GM19043 (cell line): ENCODE measurements at regions not wholly inside any gene's neighbourhood (a gene's known extent, or its start where the extent isn't known, plus 50 kb on each side); places are given as distances from the start of the nearest gene placed in this dataset.

Experiments used
- ATAC-seq: cut with Tn5 transposase; IDR thresholded peaks from one replicate; pipeline ENCODE4 v1.9.1; 2021; ENCODE audit warnings: low read depth; ENCODE audit not compliant: unreplicated experiment

DNA sequence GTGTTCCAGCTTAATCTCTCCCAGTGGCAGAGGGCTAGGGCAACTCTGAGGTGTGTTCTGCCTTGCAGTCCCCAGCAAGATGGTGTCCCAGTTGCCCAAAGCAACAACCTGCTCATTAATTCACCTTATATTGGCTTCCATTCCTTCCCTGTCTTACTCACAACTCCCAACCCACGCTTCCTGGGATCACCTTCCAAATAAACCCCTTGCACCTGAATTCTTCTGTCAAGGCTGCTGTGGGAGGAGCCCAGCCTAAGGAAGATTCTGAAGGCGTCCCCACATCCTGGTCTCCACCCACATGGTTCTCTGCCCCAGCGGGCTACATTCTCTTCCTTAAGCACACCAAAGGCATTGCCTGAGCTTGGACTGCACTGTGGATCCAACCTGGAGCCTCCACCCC lies 116.6 kb upstream of the MAFB start:
- ATAC-seq = no peak

DNA sequence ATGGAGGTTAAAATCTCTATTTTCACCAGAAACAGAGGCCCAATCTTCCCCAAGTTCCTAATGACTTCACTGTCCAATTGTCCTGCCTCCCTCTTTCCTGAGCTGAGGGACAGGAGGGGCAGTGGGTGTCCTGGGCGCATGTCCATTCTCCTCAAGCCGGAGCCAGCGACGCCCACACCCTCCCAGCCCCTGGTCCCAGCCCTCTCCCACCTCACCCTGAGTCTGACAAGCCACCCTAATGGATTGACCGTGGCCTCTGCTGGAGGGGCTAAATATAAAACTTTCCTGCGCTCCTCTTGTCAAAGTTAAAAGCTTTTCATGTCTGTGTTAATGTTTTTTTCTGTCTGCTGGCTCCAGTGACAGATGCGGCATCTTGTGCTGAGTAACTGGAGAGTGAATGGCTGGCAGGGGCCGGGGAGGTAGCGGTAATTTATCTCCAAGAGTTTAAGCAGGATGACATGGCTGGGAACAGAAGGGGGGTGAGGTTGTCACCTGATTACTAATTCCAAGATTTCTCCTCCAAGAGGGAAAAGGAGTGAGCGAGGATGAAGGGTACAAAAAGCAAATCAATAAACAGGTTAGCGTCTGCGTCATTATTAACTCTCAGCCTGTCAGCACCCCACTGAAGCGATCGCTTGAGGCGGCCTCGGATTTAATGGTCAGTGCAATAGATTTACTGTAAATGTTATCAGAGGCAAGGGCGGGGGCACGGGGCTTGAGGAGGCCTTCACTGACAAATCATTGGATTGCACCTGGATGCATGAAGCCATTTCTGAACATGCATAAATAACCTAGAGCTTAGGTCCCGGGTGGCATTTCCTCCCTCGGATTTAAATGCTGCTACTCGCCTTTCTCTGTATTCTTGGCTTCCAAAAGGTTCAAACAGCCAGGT lies 118.1 kb upstream of the MAFB start:
- no peak for ATAC-seq

DNA sequence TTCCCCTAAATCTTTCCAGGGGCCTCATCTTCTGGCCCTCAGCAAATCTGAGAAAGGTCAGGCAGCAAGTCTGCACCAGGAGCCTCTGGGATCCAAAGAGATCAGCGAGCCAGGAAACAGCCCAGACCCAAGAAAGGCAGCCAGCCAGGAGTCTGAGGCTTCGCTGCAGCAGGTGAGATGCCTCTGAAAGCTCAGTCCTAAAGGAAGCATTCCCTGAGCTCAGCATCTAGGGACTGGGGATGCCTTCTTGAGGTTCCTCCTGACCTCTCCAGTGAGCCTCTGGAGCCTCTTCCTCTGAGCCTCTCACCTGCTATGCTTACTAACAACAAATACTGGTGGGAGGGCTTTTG lies 118.8 kb upstream of the MAFB start:
- no peak for ATAC-seq

DNA sequence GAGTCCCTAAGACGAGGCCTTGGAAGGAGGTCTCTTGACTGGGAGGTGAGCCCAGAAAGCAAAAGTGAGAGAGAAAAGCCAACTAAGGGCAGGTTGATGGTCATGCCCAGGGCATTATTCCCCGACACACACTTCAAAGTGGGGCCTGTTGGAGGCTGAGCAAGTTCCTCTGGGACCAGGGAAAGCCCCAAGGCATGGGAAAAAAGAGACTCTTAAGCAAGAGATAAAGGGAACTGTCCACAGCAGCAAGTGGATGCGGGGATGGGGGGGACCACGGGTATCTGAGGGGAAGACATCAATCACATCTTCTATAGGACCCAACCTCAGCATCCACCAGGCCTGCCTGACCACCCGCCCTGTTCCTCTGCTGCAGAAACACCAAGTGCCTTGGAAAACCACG lies 119.9 kb upstream of the MAFB start:
- no peak for ATAC-seq

DNA sequence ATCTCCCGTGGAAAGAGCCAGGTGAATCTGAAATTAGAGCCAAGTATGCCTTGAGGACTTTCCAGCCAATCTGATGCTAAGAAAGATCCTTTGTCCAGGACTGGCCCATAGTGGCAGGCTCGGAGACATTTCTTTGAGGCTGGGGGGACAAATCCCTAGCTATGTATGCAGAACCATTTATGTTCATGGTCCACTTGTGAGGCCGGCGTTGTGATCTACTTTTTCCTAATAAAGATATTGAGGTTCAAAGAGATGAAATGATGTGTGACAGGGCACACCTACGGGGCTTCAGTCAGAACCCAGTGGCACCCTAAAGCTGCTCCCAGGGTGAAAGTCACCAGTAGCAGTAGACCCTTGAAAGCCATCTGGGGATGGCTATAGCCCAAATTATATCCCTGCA lies 120.3 kb upstream of the MAFB start:
- no peak for ATAC-seq

DNA sequence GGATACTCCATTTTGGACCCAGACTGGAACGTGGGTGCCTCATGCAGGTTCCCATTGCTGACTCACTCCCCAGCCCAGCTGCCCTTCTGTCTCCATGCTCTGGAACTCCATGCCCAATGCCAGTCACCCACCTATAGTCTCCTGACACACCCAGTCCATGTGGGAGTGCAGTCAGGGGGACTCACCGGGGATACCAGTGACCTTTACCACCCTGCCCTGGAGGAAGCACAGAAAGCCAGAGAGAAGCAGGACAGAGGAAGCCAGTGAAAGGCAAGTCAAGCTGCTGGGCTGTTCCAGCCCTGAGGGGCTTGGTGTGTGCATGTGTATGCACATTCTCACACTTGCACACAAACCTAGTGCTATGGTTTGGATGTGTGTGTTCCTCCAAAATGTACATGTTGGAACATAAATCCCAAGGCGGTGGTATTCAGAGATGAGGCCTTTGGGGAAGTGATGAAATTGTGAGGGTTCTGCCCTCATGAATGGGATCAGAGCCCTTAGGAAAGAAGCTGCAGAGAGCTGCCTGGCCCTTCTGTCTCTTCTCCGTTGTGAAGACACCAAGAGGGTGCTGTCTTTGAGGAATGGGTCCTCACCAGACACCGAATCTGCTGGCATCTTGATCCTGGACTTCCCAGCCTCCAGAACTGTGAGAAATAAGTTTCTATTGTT lies 121.4 kb upstream of the MAFB start:
- no peak for ATAC-seq

DNA sequence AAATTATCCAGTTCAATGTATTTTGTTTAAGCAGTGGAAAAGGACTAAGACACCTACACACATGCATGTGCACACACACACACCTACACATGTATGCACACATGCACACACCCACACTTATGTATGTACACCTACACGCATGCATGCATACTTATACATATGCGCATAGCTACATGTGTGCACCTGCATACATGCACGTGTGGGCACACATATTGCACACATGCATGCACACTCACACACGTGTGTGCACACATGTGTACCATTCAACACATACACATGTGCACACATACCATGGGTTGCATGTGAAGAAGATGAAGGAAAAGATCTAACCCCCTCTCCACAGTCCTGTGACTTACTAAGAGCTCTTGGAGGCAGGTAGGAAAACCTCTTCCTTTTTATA lies 122.0 kb upstream of the MAFB start:
- ATAC-seq = no peak

DNA sequence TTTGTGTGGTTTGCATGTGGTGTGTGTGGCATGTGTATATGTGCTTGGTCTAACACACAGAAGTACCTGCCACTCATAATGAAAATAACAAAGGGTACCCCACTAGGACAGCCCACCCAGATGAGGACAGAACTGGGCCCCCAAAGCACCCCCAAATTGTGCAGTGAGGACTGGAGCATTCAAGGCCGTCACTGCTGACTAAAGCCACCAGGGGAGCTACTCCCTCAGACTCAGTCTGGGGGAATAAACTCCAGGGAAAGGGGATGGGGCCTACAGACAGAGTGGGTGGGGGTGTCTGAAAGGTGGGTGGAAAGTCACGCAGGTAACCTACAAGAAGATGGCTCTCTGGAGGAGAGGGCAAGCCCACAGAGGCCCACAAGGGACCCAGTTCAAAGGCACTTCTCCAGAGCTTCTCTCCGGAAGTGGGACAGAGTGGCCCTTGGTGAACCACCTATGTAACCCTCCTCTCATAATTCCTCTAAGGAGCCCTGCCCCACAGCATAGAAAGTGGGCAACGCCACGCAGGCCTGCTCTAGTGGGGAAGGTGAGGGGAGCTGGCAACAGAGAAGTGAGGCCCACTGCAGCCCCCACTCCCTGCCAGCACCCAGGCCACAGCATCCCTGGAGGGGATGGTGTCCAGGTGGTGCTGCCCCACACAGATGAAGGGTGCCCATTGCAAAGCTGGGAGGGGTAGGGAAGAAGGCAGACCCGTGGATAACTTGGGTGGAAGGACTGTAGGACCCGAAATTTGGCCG lies 122.8 kb upstream of the MAFB start:
- ATAC-seq = no peak

DNA sequence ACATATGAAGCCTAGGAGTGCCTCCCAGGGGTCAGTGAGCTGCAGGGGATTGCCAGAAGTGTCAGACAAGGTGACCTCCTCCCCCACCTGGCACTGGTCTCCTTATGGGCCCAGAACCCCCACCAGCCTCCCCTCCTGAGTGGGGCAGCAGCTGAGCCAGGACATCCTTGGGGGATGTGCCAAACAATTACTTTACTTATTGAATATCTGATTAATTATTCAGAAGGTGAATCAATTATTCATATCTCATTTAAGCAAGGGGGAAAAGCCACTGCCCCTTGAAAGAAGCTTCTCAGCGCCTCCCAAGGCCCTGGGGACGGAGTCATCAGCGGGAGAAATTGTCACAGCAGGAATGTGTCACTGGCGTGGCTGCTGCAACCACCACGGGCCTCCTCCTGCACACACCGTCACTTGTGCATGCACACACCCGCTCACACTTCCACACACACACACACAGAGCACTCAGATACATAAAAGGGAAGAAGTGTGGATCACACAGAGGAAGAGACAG lies 123.4 kb upstream of the MAFB start:
- ATAC-seq = no peak

DNA sequence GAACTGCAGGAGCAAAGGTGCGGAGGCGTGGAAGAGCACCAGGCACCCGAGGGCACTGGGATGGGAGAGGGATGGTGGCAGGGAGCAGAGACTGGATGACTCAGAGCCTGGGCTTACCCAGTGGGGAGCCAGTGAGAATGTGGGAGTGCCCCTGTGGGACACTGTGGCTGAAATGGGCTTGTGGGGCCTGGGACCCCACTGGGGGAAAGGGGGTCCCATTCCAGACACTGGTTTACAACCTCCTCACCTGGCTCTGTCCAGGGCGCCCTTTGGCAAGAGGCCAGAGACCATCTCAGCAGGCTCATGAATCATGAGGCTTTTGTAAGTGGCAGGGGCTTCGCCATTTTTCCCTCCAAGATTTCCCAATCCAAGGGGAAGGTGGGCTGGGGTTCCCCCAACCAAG lies 124.0 kb upstream of the MAFB start:
- no peak for ATAC-seq

DNA sequence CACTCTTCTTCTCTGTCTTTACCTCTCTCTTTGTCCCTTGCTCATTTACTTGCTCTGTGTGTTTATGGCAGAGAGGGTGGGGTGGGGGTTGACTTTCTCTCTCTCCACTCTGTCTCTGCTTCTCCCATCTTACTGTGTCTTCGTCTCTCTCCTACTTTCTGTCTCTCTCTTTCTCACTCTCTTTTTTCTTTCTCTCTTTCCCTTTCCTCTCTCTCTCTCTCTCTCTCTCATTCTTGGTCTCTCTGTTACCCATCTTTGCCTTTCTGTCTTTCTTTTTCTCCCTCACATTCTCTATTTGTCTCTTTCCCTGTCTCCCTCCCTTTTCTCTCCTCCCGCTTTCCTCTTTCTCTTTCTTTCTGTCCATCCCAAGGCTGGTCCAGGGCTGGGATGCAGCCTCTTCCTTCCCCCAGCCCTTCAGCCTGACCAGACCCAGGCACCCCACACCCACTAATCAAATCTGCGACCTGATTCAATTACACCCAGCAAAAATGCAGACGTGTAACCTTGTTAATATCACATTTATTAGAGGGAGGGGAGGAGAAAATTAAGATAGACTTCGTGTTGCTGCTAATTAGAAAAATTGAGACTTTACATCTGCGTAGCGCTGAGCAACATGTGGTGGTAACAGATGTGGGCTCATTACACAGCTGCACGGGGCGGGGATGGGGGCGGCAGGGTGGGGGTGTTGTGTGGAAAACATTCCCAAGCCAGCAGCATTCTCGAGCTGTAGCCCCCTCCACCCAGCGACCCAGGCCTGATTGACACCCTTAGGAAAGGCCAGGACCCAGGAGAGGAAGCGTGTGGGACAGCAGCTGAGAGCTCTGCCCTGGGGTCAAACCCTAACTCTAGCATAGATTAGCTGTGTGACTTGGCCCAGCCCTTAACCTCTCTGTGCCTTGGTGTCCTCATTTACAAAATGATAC lies 124.9 kb upstream of the MAFB start:
- no peak for ATAC-seq

DNA sequence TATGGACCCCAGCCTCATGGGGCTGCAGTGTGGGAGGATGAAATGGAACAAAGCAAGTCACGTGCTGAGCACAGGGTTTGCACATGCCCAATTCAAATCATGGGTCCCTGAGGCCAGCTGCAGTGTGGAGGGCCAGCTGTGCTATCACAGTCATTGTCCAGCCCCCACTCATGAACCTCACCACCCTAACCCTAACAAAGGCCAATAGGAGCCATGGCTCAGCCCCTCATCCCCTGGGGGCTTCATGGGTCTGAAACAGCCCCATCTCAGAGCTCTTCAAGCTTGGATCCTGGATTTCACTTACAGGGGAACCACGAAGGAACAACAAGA lies 125.6 kb upstream of the MAFB start:
- ATAC-seq = no peak

DNA sequence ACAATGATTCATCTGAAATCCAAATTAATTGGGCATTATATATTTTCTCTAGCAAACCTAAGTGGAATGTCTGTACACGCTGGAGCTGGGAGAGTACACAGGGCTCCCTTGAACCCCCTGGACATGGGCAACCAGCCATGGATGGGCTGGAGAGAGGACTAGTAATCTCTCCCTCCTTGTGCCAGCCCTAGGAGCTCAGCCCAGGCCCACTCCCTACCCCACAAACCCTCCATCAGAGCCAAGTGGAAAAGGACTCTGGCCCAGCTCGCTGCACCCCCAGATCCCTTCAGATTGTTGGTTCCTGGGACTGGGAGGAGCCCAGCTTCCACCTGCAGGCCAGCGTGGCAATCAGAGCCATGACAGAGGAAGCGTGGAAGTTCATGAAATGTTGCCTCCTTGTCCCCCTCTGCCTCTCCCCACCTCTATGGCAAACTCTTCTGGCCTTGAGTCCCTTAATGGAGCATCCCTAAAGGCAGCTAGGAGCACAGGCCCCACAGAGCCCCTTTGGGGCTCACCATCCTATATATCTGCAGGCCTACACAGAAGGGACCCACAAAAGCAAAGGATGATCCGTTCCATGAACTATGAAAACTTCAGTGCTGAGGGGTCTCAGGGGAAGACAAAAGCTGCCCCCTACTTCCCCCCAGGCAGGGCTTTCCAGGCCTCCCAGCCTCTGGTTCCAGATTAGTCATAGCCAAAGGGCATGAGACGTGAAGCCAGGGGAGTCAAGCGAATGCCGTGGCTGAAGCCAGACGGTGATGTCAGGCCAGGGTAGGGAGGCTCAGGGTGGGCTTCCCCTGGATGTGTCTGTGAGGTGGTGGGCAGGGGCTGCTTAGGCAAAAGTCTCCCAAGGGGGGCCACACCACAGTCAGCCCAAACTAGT lies 126.4 kb upstream of the MAFB start:
- no peak for ATAC-seq

DNA sequence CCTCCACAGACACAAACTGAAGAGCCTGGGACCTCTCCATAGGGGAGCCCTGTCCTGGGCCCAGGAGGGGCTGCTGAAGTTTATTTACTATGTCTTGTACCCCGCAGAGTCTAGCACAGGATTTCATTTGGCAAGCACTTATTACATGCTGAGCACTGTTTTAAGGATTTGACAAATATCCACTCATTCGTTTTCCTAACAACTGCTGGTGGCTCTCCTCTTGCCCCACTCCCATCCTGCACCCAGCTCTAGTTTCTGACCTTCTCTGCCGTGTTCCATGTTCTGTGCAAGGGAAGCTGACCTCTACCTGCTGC lies 127.0 kb upstream of the MAFB start:
- no peak for ATAC-seq

DNA sequence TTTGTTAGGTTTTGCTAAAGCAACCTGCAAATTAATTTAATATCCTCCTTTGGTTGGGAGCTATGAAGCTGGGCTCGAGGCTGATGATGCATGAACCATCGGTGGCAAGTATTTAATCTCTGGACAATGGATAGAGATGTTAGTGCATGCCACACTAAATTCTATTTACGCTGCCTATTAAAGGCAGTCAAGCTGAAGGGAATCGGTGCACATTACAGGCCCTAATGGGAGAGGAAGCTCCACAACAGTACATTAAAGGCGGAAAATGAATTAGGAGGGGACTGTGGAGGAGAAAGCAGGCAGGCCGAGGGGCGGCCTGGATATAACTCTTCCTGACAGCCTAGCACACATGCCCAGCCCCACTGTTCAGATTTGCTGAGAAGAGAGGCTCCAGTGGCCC lies 132.4 kb upstream of the MAFB start:
- ATAC-seq = no peak

DNA sequence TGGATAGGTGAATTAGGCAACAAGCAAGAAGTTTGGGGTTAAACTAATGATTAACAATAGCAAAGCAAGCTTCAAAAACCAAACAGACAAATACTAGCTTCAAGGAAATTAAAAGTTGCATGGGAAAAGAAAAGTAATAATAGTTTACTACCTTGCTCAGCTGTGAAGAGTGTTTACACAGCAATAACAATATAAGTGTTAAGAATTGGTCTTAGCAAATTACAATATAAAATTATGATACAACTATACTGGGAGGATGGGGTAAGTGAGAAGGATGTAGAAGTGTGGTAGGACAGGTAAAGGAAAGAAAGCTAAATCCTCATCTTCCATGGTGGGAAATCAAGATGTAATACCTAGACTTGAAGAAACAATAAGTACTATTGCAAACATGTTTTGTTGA lies 137.7 kb upstream of the MAFB start:
- ATAC-seq = no peak

DNA sequence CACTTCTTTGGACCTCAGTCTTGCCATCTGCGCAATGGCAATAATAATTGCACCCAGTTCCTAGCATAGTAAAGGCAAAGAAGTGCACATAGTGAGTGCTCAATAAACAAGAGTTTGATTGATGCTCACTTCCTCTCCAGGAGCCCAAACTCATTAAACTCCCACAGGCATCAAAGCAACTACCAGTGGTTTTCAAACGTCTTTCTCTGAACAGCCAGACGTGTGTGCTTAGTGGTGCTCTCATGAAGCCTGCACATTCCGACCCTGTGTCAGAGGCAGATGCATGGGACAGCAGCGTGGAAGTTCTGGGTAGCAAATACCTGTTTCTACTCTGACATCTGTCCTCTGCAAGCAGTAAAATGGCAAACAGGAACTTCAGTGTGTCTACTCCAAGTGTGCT lies 146.3 kb upstream of the MAFB start:
- ATAC-seq = no peak

DNA sequence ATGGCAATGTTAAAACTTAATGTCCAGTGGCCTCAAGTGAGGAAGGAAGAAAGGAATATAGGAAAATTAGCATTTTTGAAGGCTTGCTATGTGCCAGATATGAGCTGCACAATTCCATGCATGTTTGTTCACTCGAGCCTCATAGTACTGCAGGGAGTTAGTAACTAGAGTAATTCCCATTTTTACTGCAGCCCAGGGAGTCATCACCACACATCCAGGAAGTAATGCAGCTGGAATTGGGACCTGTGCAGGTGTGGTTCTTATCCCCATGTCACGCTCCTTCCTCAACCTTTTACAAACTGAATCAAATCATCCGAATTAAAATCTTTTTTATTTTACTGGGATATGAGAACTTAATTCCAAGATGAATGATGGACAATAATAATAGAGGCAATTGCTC lies 149.5 kb upstream of the MAFB start:
- ATAC-seq = no peak

DNA sequence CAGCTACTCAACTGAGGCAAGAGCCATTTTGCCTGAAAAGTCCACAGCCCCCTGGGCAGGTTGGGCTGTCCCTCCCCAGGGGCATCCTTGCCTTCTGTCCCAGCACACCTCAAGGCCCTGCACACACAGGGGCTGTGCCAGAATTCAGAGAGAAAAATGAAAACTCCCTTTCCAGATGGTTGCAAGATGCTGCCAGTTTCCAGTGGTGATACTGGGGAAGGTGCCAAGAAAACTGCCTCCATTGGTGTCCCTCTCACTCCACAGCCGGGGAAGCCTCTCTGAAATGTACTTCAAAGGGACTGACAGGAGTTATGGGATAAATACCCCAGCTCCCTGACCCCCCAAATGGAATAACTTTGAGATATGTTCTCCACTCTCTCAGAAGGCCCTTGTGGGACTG lies 154.2 kb upstream of the MAFB start:
- no peak for ATAC-seq

DNA sequence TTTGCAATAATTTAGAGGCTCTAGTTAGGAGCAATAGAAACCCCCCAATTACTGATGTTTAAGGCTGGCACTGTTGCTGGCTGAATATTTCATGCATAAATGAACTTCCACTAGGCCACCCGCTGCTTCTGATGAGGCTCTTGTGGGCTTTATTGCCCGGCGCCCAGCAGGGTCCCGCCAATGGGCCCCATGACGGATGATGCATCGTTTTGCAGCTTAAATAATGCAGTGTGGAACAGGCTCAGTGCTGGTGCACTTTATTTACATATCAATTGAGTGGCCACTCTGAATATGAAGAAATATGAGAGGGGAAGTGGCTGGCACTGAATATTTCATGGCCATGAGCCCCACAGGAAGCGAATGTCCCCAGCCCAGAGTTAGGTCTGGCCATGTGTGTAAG lies 155.3 kb upstream of the MAFB start:
- no peak for ATAC-seq
